ENCODE measurements at regions not wholly inside any gene's neighbourhood (a gene's known extent, or its start where the extent isn't known, plus 50 kb on each side); places are given as distances from the start of the nearest gene placed in this dataset.

GRCh38 chr13:76307142-76307541 is 579.1 kb downstream of the KCTD12 start:
- Histone ChIP-seq H3K27me3 (ENCODE audit: insufficient read depth) (no peaks in the 10 kb centered on the region), H3K79me2 (ENCODE audit: insufficient read depth) (no peaks in the 10 kb centered on the region), H3K9ac (no peak overlapping the region), H3K36me3 (replicated peaks in 1 of 2; ENCODE audit: control insufficient read depth in 1 of 2, insufficient read depth in 2 of 2, low read length in 1 of 2) (no peaks in the 10 kb centered on the region), H3K27ac (ENCODE audit: low read depth in 2 of 2, low read length in 1 of 2) (no peak overlapping the region), H2AFZ (ENCODE audit: low read depth) (no peak overlapping the region), H3K9me2 (peaks cover 4% of the 10 kb centered on the region; the same call in 1 of the 2 replicates), H3F3A (replicated peaks; ENCODE audit: insufficient read depth) (no peaks in the 10 kb centered on the region), H3K4me1 (ENCODE audit: control insufficient read depth in 1 of 2, insufficient read depth in 2 of 2, low read depth in 1 of 2, low read length in 1 of 2) (no peaks in the 10 kb centered on the region), H4K20me1 (ENCODE audit: insufficient read depth) (no peaks in the 10 kb centered on the region), H3K9me3 (no peaks in the 10 kb centered on the region), H3K4me3 (ENCODE audit: low read depth in 2 of 2, low read length in 1 of 2) (no peak overlapping the region), H3K4me2 (no peak overlapping the region)
- no peak for TF ChIP-seq SMC3 (IDR thresholded peaks at IDR 0.05; ENCODE audit: low read depth, low read length)
- TF ChIP-seq USF1 (IDR thresholded peaks at IDR 0.05; ENCODE audit: borderline replicate concordance, low read depth), result no peak
- no peak for TF ChIP-seq RFX5 (IDR thresholded peaks at IDR 0.05; ENCODE audit: low read length)
- no peak for TF ChIP-seq YY1 (IDR thresholded peaks at IDR 0.05; ENCODE audit: low read depth)
- TF ChIP-seq, protein P1, sequence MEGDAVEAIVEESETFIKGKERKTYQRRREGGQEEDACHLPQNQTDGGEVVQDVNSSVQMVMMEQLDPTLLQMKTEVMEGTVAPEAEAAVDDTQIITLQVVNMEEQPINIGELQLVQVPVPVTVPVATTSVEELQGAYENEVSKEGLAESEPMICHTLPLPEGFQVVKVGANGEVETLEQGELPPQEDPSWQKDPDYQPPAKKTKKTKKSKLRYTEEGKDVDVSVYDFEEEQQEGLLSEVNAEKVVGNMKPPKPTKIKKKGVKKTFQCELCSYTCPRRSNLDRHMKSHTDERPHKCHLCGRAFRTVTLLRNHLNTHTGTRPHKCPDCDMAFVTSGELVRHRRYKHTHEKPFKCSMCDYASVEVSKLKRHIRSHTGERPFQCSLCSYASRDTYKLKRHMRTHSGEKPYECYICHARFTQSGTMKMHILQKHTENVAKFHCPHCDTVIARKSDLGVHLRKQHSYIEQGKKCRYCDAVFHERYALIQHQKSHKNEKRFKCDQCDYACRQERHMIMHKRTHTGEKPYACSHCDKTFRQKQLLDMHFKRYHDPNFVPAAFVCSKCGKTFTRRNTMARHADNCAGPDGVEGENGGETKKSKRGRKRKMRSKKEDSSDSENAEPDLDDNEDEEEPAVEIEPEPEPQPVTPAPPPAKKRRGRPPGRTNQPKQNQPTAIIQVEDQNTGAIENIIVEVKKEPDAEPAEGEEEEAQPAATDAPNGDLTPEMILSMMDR (IDR thresholded peaks at IDR 0.05), result no peak
- TF ChIP-seq, protein P2, sequence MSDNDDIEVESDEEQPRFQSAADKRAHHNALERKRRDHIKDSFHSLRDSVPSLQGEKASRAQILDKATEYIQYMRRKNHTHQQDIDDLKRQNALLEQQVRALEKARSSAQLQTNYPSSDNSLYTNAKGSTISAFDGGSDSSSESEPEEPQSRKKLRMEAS (IDR thresholded peaks at IDR 0.05; ENCODE audit: low read depth), result no peak
- no peak for TF ChIP-seq GABPA (IDR thresholded peaks at IDR 0.05; ENCODE audit: low read depth)
- TF ChIP-seq RCOR1 (IDR thresholded peaks at IDR 0.05; ENCODE audit: low read length), result no peak
- TF ChIP-seq, protein P3, sequence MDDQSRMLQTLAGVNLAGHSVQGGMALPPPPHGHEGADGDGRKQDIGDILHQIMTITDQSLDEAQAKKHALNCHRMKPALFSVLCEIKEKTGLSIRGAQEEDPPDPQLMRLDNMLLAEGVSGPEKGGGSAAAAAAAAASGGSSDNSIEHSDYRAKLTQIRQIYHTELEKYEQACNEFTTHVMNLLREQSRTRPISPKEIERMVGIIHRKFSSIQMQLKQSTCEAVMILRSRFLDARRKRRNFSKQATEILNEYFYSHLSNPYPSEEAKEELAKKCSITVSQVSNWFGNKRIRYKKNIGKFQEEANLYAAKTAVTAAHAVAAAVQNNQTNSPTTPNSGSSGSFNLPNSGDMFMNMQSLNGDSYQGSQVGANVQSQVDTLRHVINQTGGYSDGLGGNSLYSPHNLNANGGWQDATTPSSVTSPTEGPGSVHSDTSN (IDR thresholded peaks at IDR 0.05), result no peak
- no peak for TF ChIP-seq SIN3A (IDR thresholded peaks at IDR 0.05; ENCODE audit: borderline replicate concordance, low read depth, low read length)
- 8% methylated on average over 4 of the region's 4 CpGs for WGBS (ENCODE audit: low lambda C conversion rate)
- ChIA-PET CTCF (no interaction called here), POLR2A (no interaction called here)
- no peak for DNase-seq

GRCh38 chr13:76300688-76301087 is 585.5 kb downstream of the KCTD12 start:
- no peaks in the 10 kb centered on the region for H3F3A ChIP-seq (replicated peaks; ENCODE audit: insufficient read depth)
- CTCF ChIA-PET, result interaction anchor here (1.2 kb wide), 1 partner anchor 13 kb away, joined by 3 read pairs; no protein-coding TSS in a partner anchor
- 2% methylated on average over 4 of the region's 4 CpGs for WGBS (ENCODE audit: low lambda C conversion rate)
- no peak overlapping the region for H2AFZ ChIP-seq (ENCODE audit: low read depth)
- H4K20me1 ChIP-seq (ENCODE audit: insufficient read depth), result no peaks in the 10 kb centered on the region
- no peak overlapping the region for H3K9ac ChIP-seq
- no peak overlapping the region for H3K4me3 ChIP-seq (ENCODE audit: low read depth in 2 of 2, low read length in 1 of 2)
- no peaks in the 10 kb centered on the region for H3K36me3 ChIP-seq (replicated peaks in 1 of 2; ENCODE audit: control insufficient read depth in 1 of 2, insufficient read depth in 2 of 2, low read length in 1 of 2)
- no peaks in the 10 kb centered on the region for H3K9me3 ChIP-seq
- no peaks in the 10 kb centered on the region for H3K79me2 ChIP-seq (ENCODE audit: insufficient read depth)
- H3K9me2 ChIP-seq, result no peaks in the 10 kb centered on the region
- POLR2A ChIA-PET, result no interaction called here
- H3K27ac ChIP-seq (ENCODE audit: low read depth in 2 of 2, low read length in 1 of 2), result no peak overlapping the region
- no peaks in the 10 kb centered on the region for H3K27me3 ChIP-seq (ENCODE audit: insufficient read depth)
- TF ChIP-seq, protein P1 (IDR thresholded peaks at IDR 0.05), result no peak
- TF ChIP-seq CHD2 (IDR thresholded peaks at IDR 0.05; ENCODE audit: low read length, partially characterized antibody), result no peak
- TF ChIP-seq GATA2 (CRISPR knock-in tag; IDR thresholded peaks at IDR 0.05), result no peak
- TF ChIP-seq RAD21 (IDR thresholded peaks at IDR 0.05; ENCODE audit: low read length), result no peak
- TF ChIP-seq, protein P2 (IDR thresholded peaks at IDR 0.05; ENCODE audit: low read depth), result no peak
- no peak for TF ChIP-seq TCF12 (IDR thresholded peaks at IDR 0.05)
- no peak for DNase-seq
- H3K4me1 ChIP-seq (ENCODE audit: control insufficient read depth in 1 of 2, insufficient read depth in 2 of 2, low read depth in 1 of 2, low read length in 1 of 2), result no peaks in the 10 kb centered on the region
- H3K4me2 ChIP-seq, result no peak overlapping the region
